ENCODE measurements at regions not wholly inside any gene's neighbourhood (a gene's known extent, or its start where the extent isn't known, plus 50 kb on each side); places are given as distances from the start of the nearest gene placed in this dataset.

DNA sequence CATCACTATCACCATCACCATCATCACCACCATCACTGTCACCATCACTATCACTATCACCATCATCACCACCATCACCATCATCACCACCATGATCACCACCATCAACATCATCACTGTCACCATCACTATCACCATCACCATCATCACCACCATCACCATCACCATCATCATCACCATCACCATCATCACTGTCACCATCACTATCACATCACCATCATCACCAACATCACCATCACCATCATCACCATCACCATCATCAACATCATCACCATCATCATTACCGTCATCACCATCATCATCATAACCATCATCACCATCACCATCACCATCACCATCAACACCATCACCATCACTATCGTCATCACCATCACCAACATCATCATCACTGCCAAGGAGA lies 273.8 kb downstream of the FOXL1 start:
- no peak overlapping the region for H3K4me3 ChIP-seq

DNA sequence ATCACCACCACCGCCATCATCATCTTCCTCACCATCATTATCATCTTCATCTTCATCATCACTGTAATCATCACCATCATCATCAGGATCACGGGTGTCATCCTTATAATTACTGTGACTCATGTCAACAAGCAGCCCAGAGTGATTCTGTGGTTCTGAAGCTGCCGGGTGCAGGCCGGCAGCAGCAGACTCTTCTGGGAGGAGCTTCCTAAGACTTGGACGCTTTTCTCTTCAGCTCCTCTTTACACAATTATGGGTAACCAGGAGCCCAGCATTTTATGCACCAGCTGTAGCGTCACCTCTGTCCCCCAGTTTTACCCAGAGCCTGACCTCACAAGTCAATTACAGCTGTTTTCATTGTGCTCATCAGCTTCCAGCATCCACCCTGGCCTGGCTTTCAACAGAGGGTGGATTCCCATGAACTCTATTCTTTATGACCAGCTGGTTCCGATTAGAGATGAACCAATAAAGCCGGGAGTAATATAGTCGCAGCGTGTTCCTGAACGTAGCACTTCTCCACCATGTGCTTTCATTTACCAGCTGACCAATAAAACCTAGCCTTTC lies 275.8 kb downstream of the FOXL1 start:
- Histone ChIP-seq H3K36me3 (no peaks in the 10 kb centered on the region), H3K4me1 (no peaks in the 10 kb centered on the region), H3K4me3 (no peak overlapping the region), H3K9me3 (no peaks in the 10 kb centered on the region), H3K27me3 (no peaks in the 10 kb centered on the region), H3K27ac (no peak overlapping the region)
- TF ChIP-seq, protein P1, sequence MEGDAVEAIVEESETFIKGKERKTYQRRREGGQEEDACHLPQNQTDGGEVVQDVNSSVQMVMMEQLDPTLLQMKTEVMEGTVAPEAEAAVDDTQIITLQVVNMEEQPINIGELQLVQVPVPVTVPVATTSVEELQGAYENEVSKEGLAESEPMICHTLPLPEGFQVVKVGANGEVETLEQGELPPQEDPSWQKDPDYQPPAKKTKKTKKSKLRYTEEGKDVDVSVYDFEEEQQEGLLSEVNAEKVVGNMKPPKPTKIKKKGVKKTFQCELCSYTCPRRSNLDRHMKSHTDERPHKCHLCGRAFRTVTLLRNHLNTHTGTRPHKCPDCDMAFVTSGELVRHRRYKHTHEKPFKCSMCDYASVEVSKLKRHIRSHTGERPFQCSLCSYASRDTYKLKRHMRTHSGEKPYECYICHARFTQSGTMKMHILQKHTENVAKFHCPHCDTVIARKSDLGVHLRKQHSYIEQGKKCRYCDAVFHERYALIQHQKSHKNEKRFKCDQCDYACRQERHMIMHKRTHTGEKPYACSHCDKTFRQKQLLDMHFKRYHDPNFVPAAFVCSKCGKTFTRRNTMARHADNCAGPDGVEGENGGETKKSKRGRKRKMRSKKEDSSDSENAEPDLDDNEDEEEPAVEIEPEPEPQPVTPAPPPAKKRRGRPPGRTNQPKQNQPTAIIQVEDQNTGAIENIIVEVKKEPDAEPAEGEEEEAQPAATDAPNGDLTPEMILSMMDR (IDR thresholded peaks at IDR 0.05), result no peak
- intact Hi-C loops (cut with DNase I), result no loop called here
- ATAC-seq, result no peak
- no peak for DNase-seq

More for the DNA sequence above, 273.8 kb downstream of the FOXL1 start:
- ATAC-seq, result no peak
- DNase-seq, result no peak
- no peaks in the 10 kb centered on the region for H3K27me3 ChIP-seq
- no peak overlapping the region for H3K27ac ChIP-seq
- no peaks in the 10 kb centered on the region for H3K4me1 ChIP-seq
- H3K36me3 ChIP-seq, result no peaks in the 10 kb centered on the region
- H3K9me3 ChIP-seq, result no peaks in the 10 kb centered on the region
- intact Hi-C loops (cut with DNase I), result no loop called here
- TF ChIP-seq, protein P1 (IDR thresholded peaks at IDR 0.05), result no peak

DNA sequence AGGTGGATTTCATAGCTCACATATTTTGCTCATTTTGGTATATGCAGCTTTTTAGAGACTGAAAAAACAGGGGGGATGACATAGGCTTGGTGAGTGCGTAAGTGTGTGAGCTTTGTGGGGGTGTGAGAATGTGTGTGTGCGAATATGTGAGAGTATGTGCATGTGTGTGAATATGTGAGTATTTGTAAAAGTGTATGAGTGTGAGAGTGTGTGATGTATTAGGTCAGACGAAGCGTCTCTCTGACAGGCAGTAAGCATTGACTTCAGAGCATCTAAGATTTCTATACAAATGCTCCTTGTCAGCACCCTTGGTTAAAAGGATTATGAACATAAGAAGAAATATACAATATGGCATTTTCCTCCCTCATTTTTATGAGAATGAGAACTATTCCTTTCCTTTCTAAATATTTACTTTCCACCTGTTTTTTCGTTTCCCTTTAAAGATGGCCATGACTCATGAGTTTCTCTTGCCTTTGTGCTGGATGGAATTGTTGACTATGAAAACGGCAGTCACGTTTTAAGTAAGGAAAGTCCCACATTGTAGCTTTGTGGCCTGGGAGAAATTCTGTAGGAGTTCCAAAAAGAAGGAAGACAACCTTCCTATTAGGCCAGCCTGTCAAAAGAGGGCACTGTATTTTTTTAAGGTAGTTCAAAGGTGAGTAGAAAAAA lies 276.4 kb downstream of the FOXL1 start:
- DNase-seq, result no peak

DNA sequence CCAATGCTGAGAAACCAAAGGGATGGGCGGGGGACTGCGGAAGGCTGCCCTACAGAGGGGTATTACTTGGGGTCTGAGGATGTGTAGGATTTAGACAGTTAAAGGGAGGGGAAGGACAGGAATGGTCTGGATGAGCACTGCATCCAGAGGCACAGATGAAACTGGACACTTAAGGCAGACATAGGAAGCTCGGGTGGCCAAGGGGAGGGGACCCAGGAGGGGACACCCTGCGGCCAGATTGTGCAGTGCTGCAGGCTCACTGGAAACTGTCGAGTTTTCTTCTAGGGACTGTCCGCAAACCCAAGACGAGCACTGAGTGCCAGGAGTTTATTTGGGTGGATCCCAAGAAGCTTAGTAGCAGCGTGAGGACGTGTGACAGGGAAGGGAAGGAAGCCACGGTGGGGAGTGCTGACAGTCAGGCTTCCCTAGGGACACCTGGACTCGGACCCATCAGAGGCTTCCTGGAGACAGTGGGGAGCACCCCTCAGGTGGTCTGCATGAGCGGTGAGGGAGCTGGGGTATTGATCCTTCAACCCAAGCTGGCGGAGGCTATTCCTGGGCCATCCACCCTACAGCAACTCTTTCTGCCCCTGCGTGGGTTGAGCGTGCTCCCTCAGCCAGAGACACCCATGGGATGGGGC lies 278.7 kb downstream of the FOXL1 start:
- H3K4me3 ChIP-seq, result no peak overlapping the region
- intact Hi-C loops (cut with DNase I), result no loop called here
- H3K27me3 ChIP-seq, result no peaks in the 10 kb centered on the region
- H3K27ac ChIP-seq, result no peak overlapping the region
- DNase-seq (no peak), ATAC-seq (no peak)
- H3K36me3 ChIP-seq, result no peaks in the 10 kb centered on the region
- no peaks in the 10 kb centered on the region for H3K4me1 ChIP-seq
- TF ChIP-seq, protein P1 (IDR thresholded peaks at IDR 0.05), result no peak
- H3K9me3 ChIP-seq, result no peaks in the 10 kb centered on the region

More for the DNA sequence above, 276.4 kb downstream of the FOXL1 start:
- H3K9me3 ChIP-seq, result no peaks in the 10 kb centered on the region
- no peak for ATAC-seq
- no peaks in the 10 kb centered on the region for H3K36me3 ChIP-seq
- no peak overlapping the region for H3K27ac ChIP-seq
- H3K27me3 ChIP-seq, result no peaks in the 10 kb centered on the region
- no peak overlapping the region for H3K4me3 ChIP-seq
- TF ChIP-seq, protein P1 (IDR thresholded peaks at IDR 0.05), result no peak
- intact Hi-C loops (cut with DNase I), result no loop called here
- H3K4me1 ChIP-seq, result no peaks in the 10 kb centered on the region

DNA sequence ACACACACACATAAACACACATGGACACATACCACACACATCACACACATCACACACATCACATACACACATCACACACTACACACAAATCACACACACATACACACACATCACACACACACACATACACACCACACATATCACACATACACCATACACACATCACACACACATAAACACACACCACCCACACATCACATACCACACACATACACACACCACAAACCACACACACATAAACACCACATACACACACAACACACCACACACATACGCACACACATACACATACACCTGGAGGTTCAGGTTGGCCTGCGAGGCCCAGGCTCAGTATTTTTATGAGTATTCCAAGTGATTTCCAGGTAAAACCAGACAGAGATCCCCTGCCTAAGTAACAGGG lies 279.5 kb downstream of the FOXL1 start:
- intact Hi-C loops (cut with DNase I), result no loop called here
- Histone ChIP-seq H3K27ac (no peak overlapping the region), H3K36me3 (no peaks in the 10 kb centered on the region), H3K9me3 (no peaks in the 10 kb centered on the region), H3K4me3 (no peak overlapping the region), H3K27me3 (no peaks in the 10 kb centered on the region), H3K4me1 (no peaks in the 10 kb centered on the region)
- TF ChIP-seq, protein P1 (IDR thresholded peaks at IDR 0.05), result no peak
- no peak for ATAC-seq
- no peak for DNase-seq

All from upper lobe of right lung (tissue), 1 donor.